ENCODE measurements at regions not wholly inside any gene's neighbourhood (a gene's known extent, or its start where the extent isn't known, plus 50 kb on each side); places are given as distances from the start of the nearest gene placed in this dataset.
A peak's percentile ranks its signal among the peaks of the same experiment; 100 is the strongest.

DNA sequence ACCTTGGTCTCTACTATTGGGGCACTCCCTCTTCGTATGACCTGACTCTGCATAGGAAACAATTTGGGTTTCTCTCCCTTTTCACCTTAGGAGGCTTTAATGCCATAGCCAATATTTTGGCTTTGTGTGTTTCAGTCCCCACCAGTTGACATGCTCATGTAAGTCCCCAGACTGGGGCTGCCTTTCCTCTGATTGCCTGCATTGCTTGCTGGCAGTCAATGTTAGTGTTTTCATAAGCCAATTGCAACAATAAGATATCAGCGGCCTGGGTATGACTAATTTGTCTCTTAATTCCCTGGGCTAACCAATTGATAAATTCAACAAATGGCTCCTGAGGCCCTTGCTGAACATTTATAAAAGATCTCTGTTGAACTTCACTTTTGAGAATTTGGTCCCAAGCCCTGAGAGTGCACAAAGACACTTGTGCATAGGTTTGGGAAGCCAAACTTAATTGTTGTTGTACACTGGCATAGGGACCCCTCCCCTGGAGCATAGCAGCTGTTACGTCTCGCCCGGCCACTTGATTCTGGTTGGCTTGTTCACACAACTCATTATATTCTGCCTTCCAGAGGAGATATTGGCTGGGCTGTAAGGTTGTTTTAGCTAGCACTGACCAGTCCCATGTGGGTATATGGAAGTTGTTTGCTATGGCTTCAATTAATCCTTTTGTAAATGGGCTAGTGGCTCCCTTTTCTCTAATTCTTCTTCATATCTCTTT is 206.2 kb downstream of the PABPC4L start:
- no peak for DNase-seq (ENCODE audit: low read depth)
- H3K4me3 ChIP-seq (ENCODE audit: low read length), result no peak overlapping the region
- TF ChIP-seq, protein P1, sequence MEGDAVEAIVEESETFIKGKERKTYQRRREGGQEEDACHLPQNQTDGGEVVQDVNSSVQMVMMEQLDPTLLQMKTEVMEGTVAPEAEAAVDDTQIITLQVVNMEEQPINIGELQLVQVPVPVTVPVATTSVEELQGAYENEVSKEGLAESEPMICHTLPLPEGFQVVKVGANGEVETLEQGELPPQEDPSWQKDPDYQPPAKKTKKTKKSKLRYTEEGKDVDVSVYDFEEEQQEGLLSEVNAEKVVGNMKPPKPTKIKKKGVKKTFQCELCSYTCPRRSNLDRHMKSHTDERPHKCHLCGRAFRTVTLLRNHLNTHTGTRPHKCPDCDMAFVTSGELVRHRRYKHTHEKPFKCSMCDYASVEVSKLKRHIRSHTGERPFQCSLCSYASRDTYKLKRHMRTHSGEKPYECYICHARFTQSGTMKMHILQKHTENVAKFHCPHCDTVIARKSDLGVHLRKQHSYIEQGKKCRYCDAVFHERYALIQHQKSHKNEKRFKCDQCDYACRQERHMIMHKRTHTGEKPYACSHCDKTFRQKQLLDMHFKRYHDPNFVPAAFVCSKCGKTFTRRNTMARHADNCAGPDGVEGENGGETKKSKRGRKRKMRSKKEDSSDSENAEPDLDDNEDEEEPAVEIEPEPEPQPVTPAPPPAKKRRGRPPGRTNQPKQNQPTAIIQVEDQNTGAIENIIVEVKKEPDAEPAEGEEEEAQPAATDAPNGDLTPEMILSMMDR (IDR thresholded peaks at IDR 0.05; ENCODE audit: insufficient read depth, low read depth, low read length, missing control alignments), result no peak

DNA sequence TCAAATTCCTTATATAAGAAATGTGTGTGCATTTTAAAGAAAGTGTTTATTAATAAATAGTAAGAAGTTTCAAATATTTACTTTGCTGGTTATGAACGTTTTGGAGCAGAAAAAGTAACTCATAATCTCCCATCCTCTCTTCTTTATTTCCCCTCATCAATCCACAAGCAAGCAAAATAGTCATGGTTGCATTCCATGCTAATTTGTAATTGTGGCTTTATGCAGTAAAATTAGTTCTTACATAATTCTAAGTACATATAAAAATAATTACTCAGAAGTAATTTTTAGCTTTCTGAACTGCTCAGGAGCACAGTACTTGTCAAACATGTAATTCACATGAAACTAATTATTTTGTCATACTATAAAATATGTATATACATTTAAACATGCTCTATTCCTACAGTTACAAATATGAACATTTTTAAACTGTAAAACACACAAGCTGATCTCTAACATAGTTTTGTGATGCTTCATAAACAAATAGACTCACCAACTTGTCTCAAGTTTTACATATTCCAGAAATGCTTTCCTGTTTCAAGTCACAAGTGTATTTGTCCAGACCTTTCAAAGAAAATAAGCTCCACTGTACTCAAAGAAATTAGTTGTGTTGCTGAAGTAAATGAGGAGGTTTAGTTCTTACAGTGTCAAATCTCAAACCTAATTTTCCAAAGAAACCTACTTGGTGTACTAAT is 218.9 kb downstream of the PABPC4L start:
- no peak overlapping the region for H3K4me3 ChIP-seq (ENCODE audit: low read length)
- peak; percentile 38 for DNase-seq (ENCODE audit: low read depth)
- TF ChIP-seq, protein P1 (IDR thresholded peaks at IDR 0.05; ENCODE audit: insufficient read depth, low read depth, low read length, missing control alignments), result no peak

DNA sequence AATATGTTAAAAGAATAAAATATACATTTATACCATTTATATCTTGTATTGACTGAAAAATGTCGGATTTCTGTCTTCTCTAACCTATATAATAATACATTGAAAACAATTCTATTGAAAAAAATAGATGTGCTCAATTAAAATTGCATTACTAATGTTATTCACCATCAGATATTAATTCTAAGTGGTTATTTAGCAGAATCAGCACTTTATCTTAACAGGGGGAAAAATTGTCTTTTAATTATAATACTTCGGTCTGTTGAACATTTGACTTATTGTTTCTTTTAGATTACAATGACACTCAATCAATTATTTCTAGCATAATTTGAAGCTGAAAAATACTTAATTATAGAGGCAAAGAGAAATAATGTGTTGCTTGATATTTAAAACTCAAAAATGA is 220.3 kb downstream of the PABPC4L start:
- DNase-seq (ENCODE audit: low read depth), result no peak
- H3K4me3 ChIP-seq (ENCODE audit: low read length), result no peak overlapping the region
- TF ChIP-seq, protein P1 (IDR thresholded peaks at IDR 0.05; ENCODE audit: insufficient read depth, low read depth, low read length, missing control alignments), result no peak

DNA sequence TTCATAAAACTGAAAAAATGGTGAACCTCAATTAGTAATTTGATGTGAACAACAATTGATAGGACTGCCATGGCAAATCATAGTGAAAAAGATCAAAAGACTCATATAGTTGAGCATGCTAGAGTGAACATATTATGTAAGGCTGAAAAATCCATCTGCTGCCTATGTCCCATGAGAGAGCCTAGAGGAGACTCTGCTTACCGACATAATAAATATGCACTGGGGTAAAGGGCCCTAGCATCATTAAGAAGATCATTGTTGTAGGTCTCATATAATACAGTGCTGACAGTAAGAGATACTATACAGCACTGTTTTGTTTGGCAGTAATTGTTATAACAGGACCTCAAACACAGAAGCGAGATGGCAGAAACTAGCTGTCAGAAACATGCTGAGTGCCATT is 229.0 kb downstream of the PABPC4L start:
- TF ChIP-seq, protein P1 (IDR thresholded peaks at IDR 0.05; ENCODE audit: insufficient read depth, low read depth, low read length, missing control alignments), result no peak
- no peak for DNase-seq (ENCODE audit: low read depth)
- H3K4me3 ChIP-seq (ENCODE audit: low read length), result no peak overlapping the region

DNA sequence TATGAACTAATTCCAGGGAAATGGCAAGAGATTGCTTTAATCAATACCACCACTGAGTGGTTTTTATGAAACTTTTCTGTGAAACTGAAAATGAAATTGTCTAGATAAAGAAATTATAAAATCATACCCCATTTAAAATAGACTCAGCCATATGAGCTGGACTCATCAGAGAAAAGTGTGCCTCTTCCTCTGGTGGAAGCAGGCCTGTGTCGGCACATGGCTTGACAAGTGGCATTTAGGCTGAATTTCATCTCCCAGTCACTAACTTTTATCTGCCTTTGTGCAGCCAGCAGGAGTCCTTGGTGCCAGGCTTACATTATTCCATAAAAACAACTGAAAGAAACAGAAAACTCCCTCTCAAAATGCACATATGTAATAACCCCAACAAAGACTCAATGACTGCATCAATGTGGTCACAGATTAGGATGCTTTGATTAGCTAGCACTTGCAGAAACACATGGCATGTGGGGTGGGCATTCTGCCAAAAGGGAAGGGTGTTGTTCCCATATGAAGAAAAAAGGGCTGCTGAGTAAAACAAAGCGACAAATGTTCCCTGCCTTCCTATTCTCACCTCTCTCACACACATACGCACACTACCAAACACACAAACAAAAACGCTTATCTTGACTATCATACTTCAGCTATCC is 232.3 kb downstream of the PABPC4L start:
- DNase-seq (ENCODE audit: low read depth), result peak; percentile 70
- no peak overlapping the region for H3K4me3 ChIP-seq (ENCODE audit: low read length)
- TF ChIP-seq, protein P1 (IDR thresholded peaks at IDR 0.05; ENCODE audit: insufficient read depth, low read depth, low read length, missing control alignments), result no peak

DNA sequence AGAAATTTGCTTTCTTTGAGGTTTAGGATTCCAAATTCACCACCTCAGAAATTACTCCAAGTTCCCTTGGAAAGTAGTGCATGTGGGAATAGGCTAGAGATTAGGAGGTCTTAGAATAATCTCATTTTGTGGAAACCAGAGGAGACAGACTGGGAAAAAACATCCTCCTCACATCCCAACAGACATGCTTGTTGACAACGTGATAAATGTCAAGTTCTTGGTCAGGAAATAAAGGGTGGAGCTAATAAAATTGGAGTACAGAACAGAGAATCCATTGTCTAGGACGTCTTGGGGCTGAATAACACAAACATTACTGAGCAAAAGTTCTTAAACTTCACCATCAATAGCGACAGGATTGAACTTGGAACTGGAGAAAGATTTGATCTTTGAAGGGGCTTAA is 233.4 kb downstream of the PABPC4L start:
- DNase-seq (ENCODE audit: low read depth), result no peak
- H3K4me3 ChIP-seq (ENCODE audit: low read length), result no peak overlapping the region
- TF ChIP-seq, protein P1 (IDR thresholded peaks at IDR 0.05; ENCODE audit: insufficient read depth, low read depth, low read length, missing control alignments), result no peak

Measured in epithelial cell of esophagus (primary cell).